NCI-H2107 (cell line): ENCODE measurements at regions not wholly inside any gene's neighbourhood (a gene's known extent, or its start where the extent isn't known, plus 50 kb on each side); places are given as distances from the start of the nearest gene placed in this dataset.
"Not testable (repeated sequence)": the region's sequence is repeated elsewhere in the genome, so short reads cannot be mapped to it uniquely, and the experiment has no call there.

Experiments
- DNase-seq: peaks from one replicate; lab custom pipeline; 2025; lab: John Stamatoyannopoulos, UW

GRCh38 chr11:134845474-134846327, 433.7 kb upstream of the B3GAT1 start:
- DNase-seq, result no peak

- no peak for DNase-seq
These were observed 432.8 kb upstream of the B3GAT1 start for GRCh38 chr11:134844838-134845237.

- no peak for DNase-seq
These were observed 431.7 kb upstream of the B3GAT1 start for GRCh38 chr11:134843735-134844134.

- DNase-seq, result no peak
These were observed 431.0 kb upstream of the B3GAT1 start for GRCh38 chr11:134843020-134843419.

- DNase-seq, result no peak
These were observed 429.9 kb upstream of the B3GAT1 start for GRCh38 chr11:134841972-134842371.

- DNase-seq, result no peak
These were observed 429.4 kb upstream of the B3GAT1 start for GRCh38 chr11:134841411-134841810.

- DNase-seq, result no peak
These were observed 428.9 kb upstream of the B3GAT1 start for GRCh38 chr11:134840945-134841344.

GRCh38 chr11:134840165-134840564, 428.1 kb upstream of the B3GAT1 start:
- not testable (repeated sequence) for DNase-seq

- DNase-seq, result no peak
These were observed 426.7 kb upstream of the B3GAT1 start for GRCh38 chr11:134838708-134839107.

GRCh38 chr11:134837887-134838232, 425.8 kb upstream of the B3GAT1 start:
- DNase-seq, result no peak

GRCh38 chr11:134837166-134837886, 425.3 kb upstream of the B3GAT1 start:
- no peak for DNase-seq

- DNase-seq, result no peak
These were observed 424.5 kb upstream of the B3GAT1 start for GRCh38 chr11:134836561-134836960.

GRCh38 chr11:134835561-134835960, 423.5 kb upstream of the B3GAT1 start:
- no peak for DNase-seq

- DNase-seq, result no peak
These were observed 418.3 kb upstream of the B3GAT1 start for GRCh38 chr11:134830312-134830711.

- no peak for DNase-seq
These were observed 411.9 kb upstream of the B3GAT1 start for GRCh38 chr11:134823970-134824369.

- DNase-seq, result no peak
These were observed 410.9 kb upstream of the B3GAT1 start for GRCh38 chr11:134822897-134823296.

GRCh38 chr11:134821422-134821821, 409.4 kb upstream of the B3GAT1 start:
- no peak for DNase-seq

- DNase-seq, result no peak
These were observed 407.0 kb upstream of the B3GAT1 start for GRCh38 chr11:134819041-134819440.

- no peak for DNase-seq
These were observed 406.5 kb upstream of the B3GAT1 start for GRCh38 chr11:134818516-134818915.

- DNase-seq, result no peak
These were observed 403.4 kb upstream of the B3GAT1 start for GRCh38 chr11:134815404-134815803.

GRCh38 chr11:134807997-134808396, 396.0 kb upstream of the B3GAT1 start:
- no peak for DNase-seq

GRCh38 chr11:134802598-134802997, 390.6 kb upstream of the B3GAT1 start:
- DNase-seq, result no peak

GRCh38 chr11:134802116-134802515, 390.1 kb upstream of the B3GAT1 start:
- no peak for DNase-seq
